GM19455 (cell line): ENCODE measurements at regions not wholly inside any gene's neighbourhood (a gene's known extent, or its start where the extent isn't known, plus 50 kb on each side); places are given as distances from the start of the nearest gene placed in this dataset.
"Not testable (repeated sequence)": the region's sequence is repeated elsewhere in the genome, so short reads cannot be mapped to it uniquely, and the experiment has no call there.

ENCODE experiments used
- ATAC-seq: cut with Tn5 transposase; IDR thresholded peaks from one replicate; pipeline ENCODE4 v1.9.1; 2021; ENCODE audit not compliant: unreplicated experiment

DNA sequence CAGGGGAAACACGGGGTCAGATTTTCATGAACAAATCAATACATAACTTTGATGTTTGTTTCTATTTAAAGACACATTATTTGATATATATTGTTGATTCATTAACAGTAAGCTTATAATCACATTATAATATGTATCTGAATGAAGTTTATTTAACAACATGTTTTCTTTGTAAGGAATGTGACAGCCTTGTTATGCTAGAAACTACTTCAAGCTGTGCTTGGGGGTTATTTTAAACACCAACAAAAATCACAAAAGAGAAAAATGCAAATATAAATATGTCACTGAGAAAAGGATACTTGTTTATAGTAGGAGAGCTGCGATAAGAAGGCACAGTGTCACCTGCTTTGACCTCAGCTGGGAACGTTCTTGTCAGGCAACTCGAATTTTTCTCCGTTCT lies 354.6 kb upstream of the AGA start:
- no peak for ATAC-seq

DNA sequence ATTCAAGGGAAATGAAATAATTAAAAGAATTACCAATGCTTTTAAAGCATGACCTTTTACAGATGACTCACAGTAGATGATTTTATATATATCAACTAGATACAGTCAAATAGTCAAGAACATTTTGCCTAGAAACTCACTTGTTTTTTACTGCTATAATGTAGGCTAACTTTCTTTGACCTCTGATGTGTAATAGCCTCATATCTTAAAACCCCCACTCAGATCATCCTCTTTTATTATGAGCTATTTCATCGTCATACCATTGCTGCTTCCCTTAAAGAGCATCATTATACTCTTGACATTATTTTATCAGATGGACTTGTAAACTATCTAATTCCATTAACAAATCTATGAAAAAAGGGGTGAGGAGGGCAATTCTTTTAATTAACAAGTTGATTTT lies 355.9 kb upstream of the AGA start:
- ATAC-seq = no peak

DNA sequence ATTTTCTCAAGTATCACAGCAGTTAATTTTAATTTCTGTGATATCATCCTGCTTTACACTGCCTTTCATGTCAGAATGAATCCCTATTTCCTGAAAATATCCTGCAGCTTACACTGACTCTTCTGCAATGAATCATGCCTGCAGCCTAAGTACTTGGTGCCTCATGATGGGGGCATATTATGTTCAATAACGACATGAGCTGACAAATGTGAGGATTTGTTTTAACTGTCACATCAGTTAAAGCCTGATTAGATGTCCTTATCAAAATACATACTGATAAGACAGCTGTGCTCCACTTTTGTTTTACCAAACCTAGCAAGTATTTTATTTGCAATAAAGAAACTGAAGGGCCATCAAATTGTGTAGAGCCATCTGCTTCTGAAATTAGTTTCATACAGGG lies 359.9 kb upstream of the AGA start:
- ATAC-seq = no peak

DNA sequence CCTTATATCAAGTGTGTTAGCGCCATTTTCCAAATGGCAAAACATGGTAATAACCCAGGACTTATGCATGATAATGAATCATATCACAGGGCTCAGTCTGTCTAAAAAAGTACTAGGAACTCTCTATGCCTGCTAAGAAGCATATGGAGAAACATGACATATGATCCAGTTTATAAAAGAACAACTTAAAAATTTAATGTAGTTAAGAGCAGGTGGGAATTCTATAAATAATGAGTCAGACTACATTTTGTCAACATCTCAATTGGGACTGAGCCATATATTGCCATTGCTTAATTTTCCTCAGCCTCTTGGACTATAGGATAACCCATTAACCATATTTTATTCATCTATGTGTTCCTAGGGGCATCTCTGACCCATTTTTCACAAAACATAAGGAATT lies 360.4 kb upstream of the AGA start:
- no peak for ATAC-seq

DNA sequence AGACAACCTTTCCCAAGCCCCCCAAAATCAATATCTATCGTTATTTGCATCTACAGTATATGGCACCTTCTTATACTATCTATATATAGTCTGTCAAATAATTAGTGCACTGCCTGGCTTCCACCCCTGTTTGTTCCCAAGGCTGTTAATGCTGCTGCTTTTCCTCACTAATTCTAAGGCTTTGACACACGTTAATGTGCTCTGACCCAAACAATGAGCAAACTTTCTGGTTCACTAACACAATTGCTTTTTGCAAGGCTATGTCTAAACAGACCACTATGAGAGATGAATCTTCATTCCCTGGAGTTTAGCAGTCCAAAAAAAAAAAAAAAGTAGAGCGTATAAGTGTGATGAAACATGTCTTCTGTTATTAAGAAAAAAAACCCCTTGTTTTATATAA lies 360.9 kb upstream of the AGA start:
- no peak for ATAC-seq

DNA sequence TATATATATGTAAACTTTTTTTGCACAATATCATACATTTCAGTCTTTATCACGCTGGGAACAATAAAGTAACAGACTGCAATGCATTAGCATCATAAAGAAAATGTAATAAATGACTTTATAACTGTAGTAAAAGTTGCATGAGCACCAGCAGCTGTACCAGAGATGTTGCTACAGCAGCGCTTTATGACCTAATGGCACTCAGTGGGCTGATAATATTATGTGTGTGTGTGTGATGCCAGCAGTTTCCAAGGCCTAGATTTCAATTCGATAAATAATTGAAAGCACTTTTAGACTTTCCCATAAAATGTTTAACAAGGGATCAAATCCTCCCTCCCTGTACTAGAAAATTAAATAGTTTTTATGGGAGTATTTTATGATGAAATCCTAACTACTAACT lies 367.6 kb upstream of the AGA start:
- ATAC-seq = no peak

DNA sequence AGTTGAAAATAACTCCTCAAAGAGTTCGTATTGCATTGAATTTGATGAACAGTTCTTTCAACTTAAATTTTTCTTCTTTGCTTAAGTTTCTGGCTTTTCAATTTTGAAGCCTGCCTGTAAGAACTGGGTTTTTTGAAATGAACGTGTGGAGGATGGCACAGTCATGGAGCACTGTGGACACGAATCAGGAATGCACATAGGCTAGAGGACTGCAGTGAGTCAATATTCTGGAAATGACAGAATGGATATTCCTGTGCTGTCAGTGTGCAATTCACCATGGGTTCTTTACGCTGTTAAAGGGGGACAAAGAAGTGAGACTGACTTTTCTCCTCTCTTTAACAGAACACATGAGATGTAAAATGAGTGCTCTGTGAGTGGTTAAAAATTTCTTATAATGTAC lies 368.0 kb upstream of the AGA start:
- no peak for ATAC-seq

DNA sequence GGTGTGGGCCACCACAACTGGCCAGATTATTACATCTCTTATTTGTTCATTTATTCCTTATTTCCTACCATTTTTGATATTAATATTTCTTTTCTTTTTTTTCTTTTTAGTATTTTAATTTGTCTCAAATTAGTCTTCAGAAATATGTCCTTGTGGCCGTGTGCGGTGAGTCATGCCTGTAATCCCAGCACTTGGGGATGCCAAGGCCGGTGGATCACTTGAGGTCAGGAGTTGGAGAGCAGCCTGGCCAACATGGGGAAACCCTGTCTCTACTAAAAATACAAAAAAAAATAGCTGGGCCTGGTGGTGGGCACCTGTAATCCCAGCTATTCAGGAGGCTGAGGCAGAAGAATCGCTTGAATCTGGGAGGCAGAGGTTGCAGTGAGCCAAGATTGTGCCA lies 376.2 kb upstream of the AGA start:
- ATAC-seq = not testable (repeated sequence)

DNA sequence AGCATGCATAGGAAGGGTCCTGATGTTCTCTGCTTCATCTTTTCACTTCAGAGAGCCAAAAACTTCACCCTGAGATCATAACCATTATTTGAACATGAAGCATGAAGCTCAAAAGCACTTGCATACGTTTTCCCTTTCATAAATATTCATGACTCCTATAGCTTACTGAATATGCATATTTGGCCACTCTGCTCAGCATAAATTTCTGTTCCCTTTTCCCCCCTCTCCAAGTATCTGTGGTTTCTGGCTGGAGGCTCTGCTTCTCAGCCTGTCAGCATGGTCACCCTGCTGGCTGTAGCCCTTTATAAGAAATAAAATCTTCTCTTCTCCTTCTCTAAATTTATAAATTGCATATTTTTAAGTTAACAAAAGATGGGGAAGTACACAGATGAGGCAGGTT lies 384.7 kb upstream of the AGA start:
- ATAC-seq = no peak

DNA sequence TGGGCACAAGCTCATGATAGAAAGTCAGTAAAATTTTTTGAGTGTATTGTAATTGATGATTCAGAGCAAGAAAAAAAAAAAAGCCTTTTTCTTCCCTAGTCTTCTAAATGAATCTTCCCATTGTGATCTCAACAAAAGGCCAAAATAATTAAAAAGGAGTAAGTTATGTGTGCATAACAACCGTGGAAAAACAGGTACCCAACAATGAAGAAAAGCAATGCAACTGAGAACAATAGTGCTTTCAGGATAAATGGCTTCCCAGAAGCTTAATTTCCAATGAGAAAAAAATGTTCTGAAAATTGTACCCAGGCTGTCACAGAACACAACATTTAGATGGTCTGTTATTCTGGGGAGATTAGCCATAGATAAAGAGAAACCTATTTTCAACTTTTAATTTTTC lies 399.0 kb upstream of the AGA start:
- ATAC-seq = no peak

DNA sequence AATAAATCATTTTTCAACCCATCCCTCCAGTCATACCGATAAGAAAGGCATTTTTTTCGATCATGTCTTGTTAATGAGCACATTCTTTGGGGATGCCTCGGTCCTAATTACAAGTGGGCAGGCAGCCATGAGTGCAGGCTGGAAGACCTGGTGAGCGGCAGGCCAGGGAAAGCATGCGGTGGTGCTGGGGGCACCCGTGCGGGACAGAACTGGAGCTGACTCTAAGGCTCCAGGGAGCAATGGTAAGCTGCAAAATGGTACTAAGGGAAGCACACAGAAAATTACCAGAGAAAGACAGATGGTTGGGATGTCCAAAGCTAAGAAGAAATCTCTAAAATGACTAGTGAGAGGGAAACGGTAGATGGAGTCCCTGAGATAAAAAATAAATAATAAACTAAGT lies 411.0 kb upstream of the AGA start:
- ATAC-seq = no peak

DNA sequence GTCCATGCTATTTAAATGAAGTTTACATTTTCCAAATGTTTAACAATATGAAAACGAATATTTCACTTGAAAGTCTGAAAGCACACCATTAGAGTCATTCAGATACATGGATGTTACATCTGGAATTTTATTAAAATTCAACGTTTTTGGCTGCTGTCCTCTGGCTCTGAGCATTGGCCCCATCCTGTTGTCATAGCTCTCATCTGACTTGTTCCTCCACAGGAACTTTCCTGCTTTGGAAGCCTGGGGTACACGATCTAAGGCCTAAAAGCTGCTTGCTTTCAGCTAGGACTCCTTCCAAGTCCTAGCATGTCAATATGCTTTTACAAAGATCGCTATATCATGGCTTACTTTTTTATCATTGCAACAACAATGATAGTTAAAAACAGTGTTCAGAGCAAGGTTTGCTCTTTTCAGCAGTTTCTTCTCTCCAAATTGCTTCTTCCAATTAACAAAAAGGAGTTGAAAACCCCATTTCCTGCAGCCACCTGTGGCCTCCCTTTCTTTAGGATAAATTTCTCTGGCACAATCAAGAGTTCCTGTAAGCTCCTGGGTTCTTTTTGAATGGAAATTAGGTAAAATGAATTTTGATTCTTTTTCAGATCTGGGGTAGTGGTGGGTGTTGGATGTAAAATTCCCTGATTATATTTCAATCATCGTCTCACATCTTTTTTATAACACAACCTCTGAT lies 413.4 kb upstream of the AGA start:
- ATAC-seq = no peak

DNA sequence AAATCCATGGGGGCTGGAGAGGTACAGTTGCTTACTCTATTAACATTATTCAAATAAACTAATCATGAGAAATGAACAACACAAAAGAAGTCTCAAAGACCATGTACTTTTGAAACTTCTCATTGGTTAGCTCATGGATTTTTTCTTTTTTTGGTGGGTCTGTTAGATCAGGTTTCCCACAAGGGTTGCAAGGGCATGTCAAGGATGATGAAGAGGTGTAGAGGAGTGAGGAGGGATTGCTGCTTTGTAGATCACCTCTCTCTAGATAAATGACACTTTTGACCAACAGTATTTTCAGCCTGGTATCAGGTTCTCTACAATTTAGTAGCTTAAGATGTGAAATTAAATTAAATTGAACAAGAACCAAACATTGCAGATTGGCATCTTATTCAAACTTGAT lies 417.9 kb upstream of the AGA start:
- no peak for ATAC-seq

DNA sequence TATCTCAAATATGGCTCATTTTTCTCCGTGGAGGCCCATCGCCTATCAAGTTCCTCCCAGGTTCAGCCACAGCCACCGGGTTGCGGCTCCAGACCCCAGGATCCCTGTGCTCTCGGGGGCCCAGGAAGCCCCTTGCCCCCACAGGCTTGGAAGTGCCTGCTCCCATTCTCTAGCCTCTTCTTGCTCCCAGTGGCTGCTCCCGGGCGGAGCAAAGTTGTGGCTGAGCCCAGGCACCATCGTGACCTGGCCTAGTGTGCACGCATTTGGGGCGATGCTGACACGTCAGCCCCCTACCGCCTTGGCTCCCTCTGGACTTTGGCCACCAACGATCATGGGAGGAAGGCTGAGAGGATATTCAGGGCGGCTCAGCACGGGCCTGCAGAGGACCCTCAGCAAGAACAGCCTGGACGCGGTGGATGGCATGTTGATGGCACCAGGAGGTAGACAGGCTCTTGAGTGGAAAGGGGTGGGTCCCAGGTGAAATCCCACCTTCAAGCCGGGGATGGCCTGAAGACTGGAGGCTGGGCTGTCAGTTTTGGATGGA lies 419.4 kb upstream of the AGA start:
- no peak for ATAC-seq

DNA sequence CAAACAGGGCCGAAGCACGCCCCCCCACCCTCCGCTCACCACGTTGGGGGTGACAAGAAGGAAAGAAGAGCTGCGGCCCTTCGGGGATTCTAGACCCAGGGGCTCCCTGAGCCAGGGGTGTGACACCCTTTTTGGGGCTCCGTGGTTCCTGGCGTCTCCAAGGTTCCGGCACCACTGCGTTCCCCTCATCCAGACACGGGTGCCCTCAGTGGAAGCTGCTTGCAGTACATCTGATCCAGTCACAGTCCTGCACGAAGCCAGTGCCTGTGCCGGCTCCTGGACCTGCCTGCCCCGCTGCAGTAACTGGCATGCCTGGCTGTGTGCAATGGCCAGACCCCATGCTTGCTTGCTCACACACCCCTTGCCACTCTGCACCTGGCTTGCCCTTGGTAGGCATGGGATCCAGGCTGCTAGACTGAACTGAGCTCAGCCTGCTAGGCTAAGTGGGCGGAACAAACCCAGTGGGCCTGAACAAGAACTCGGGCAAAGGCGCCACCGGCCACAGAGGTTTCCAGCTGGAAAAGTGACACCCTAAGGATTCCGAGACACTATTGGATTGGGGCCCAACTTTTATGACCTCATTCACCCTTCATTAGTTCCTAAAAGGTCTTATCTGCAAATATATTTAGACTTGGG lies 420.4 kb upstream of the AGA start:
- no peak for ATAC-seq

DNA sequence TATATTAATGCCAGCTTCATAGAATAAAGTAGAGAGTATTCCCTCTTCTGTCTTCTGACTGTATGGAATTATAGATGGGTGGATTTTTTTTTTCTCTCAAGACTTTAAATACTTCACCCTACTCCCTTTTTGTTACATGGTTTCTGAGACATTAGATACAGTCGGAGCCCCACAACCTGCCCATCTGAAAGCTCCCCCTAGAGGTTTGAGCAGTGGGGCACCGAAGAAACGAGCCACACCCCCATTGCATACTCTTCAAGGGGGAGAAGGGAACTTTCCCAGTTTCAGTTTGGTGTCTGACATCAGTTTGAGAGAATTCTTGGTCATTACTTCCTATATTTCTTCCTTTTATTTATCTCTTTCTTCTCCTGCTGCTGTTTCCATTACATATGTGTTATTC lies 437.6 kb upstream of the AGA start:
- ATAC-seq = no peak

DNA sequence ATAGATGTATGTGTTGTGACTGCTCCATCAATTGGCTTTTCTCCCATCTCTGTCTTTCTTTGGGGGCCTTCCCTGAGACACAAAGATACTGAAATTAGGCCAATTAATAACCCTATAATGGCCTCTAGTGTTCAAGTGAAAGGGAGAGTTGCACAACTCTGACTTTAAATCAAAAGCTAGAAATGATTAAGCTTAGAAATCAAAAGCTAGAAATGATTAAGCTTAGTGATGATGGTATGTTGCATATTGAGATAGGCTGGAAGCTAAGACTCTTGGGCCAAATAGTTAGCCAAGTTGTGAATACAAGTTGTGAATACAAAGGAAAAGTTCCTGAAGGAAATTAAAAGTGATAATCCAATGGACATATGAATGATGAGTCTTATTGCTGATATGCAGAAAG lies 452.9 kb upstream of the AGA start:
- ATAC-seq = no peak

DNA sequence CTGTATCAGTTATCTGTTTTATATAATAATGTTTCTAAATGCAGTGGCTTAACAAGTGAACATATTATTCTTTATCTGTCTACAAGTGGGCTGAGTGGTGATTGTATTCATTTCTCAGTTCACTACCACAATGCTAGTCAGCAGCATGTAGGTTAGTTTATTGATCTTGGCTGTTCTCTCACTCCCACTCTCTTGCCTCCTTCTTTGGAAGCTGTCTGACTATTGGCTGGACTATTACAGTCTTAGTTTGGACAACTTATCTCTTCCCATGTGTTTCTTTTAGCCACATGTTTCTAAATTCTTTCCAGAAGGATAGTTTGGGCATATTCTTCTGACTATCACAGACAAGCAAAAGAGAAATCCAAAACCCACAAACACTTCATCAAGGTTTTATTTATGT lies 459.5 kb upstream of the AGA start:
- ATAC-seq = no peak

DNA sequence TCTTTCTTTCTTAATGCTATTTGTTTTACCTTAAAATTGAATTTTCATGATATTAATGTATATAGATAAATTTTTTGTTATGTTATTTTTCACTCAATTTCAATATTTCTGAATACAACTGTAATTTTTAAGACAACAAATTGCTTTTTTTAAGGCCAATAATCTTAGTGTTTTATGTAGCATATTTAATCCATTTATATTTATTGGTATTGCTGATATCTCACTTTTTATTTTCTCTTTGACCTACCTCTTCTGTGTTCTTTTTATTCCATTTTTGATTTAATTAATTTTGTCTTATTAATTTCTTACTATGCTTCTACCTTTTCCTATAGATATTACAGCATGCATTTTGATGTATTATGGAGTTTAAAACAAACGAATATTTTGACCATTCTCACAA lies 460.1 kb upstream of the AGA start:
- no peak for ATAC-seq

DNA sequence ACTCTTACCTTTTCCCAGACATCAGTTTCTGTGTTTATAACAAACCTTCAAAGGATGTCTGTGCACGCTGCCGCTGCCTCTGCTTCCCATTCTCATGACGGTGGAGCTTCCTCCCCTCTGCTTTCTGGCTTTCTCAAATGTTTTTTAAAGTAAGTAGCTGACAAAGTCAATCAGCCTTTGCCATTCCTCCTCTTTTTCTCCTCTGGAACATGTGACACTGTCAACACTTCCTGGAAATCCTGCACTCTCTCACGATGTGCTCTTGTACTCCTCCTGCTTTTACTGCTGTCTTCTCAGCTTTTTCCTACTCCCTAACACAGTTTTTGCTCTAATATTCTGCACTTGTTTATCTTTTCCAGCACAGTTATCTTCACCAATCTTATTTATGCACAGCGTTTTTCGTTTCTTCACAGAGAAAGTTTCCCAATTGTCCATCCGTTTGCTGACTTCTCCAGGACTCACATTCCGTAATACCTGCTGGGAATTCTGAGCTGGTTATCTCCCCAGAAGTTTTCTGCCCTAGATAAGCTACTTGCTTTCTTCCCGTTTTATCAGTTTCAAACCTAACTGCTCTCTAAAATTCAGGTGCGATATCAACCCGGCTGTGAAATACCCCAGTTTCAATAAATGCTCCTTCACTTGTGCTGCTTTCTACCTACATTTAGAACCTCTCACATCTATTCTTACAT lies 465.6 kb upstream of the AGA start:
- no peak for ATAC-seq

DNA sequence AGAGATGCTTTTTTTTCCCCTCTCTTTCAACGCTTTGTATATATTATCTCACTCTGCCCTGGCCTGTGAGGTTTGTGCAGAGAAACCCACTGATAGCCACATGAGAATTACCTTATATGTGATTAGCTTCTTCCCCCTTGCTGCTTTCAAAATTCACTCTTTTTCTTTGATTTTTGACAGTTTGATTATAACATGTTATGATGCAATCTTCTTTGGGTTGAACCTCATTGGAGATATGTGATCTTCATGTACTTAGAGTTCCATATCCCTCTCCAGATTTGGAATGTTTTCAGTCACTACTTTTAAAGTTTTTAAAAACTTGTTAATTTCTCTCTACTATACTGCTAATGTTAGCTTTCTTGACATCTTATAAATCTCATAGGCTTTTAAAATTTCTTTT lies 479.5 kb upstream of the AGA start:
- ATAC-seq = no peak

DNA sequence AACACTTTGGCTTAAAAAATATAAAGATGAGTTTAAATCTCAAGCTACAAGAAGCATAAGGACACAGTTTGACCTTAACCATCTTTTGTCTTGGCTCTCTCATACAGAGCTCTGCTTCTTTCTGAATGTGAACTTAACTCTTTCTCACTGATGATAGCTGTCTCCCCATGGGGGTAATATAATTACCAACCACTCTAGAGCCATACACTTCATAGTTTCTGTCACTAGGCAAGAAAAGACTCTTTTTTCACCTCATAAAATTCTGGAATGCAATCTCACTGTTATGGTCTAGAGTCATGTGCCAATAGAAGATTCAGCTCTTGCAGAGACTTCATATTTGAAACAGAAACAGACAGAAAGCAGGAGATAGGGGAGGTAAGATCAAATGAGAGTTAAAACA lies 481.7 kb upstream of the AGA start:
- ATAC-seq = no peak
